ENCODE measurements at regions not wholly inside any gene's neighbourhood (a gene's known extent, or its start where the extent isn't known, plus 50 kb on each side); places are given as distances from the start of the nearest gene placed in this dataset.
A peak's percentile ranks its signal among the peaks of the same experiment; 100 is the strongest.

DNA sequence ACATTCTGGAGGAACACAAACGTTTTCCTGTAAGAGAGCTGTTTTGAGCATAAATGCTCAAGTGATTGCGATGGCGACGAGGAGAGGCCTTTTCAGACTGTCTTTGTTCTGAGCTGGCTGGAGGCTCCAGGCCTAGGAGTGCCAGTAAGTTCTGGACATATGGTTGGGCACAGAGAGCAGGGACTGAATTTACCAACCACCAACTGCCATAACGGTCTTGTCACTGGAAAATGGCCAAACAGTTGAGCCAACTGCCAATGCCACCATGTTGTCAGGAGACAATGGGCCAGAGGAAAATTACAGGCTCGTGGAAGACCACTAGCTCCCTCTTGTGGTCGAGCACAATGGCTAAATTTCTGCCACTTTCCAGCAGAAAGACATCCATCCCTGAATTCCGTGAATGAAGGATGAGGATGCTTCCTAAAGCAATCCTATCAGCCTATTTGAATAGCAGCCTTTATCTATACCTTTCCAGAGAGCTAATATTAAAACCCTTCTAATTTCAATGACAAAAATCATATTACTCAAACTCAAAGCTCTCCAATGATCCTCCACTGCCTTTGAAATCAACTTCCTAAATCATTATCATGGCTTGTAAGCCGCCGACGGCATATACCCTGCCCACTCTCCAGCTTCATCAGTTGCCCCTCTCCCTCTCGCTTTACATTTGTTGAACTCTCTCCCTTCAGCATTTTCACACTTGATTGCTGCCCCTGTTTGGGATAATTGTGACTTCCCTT is 66.9 kb upstream of the GLIS3 start:
- intact Hi-C loops (cut with DNase I; ENCODE audit: low total_unique reads): no loop called here
- H3K27me3 ChIP-seq: no peaks in the 10 kb centered on the region
- H3K4me3 ChIP-seq: no peak overlapping the region
- TF ChIP-seq, protein P1, sequence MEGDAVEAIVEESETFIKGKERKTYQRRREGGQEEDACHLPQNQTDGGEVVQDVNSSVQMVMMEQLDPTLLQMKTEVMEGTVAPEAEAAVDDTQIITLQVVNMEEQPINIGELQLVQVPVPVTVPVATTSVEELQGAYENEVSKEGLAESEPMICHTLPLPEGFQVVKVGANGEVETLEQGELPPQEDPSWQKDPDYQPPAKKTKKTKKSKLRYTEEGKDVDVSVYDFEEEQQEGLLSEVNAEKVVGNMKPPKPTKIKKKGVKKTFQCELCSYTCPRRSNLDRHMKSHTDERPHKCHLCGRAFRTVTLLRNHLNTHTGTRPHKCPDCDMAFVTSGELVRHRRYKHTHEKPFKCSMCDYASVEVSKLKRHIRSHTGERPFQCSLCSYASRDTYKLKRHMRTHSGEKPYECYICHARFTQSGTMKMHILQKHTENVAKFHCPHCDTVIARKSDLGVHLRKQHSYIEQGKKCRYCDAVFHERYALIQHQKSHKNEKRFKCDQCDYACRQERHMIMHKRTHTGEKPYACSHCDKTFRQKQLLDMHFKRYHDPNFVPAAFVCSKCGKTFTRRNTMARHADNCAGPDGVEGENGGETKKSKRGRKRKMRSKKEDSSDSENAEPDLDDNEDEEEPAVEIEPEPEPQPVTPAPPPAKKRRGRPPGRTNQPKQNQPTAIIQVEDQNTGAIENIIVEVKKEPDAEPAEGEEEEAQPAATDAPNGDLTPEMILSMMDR (IDR thresholded peaks at IDR 0.05): peak in 2 of 3 donors; percentile 37 to 51
- TF ChIP-seq POLR2AphosphoS5 (IDR thresholded peaks at IDR 0.05): no peak
- DNase-seq (ENCODE audit: low spot score in 2 of 2): no peak
- no peaks in the 10 kb centered on the region for H3K36me3 ChIP-seq
- H3K4me1 ChIP-seq: no peaks in the 10 kb centered on the region
- H3K9me3 ChIP-seq: no peaks in the 10 kb centered on the region
- no peak overlapping the region for H3K27ac ChIP-seq

DNA sequence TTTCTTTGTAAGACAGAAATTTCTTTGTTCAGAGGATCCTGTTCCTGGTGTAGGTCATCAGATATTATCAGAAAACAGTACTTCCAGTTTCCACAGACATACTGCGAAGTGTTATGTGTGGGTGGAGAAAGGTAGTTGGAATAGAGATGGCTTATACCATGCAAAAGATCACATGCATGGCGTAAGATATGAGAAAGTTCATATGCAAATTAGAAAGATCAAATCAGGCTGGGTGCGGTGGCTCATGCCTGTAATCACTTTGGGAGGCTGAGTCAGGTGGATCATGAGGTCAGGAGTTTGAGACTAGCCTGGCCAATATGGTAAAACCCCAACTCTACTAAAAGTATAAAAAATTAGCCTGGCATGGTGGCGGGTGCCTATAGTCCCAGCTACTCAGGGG is 65.2 kb upstream of the GLIS3 start:
- DNase-seq (ENCODE audit: low spot score in 2 of 2): no peak
- H3K27me3 ChIP-seq: no peaks in the 10 kb centered on the region
- H3K27ac ChIP-seq: no peak overlapping the region
- no peaks in the 10 kb centered on the region for H3K4me1 ChIP-seq
- no peaks in the 10 kb centered on the region for H3K36me3 ChIP-seq
- intact Hi-C loops (cut with DNase I; ENCODE audit: low total_unique reads): no loop called here
- TF ChIP-seq, protein P1 (IDR thresholded peaks at IDR 0.05): no peak
- TF ChIP-seq POLR2AphosphoS5 (IDR thresholded peaks at IDR 0.05) (no peak), POLR2A (IDR thresholded peaks at IDR 0.05) (no peak)
- H3K4me3 ChIP-seq: no peak overlapping the region
- H3K9me3 ChIP-seq: no peaks in the 10 kb centered on the region

DNA sequence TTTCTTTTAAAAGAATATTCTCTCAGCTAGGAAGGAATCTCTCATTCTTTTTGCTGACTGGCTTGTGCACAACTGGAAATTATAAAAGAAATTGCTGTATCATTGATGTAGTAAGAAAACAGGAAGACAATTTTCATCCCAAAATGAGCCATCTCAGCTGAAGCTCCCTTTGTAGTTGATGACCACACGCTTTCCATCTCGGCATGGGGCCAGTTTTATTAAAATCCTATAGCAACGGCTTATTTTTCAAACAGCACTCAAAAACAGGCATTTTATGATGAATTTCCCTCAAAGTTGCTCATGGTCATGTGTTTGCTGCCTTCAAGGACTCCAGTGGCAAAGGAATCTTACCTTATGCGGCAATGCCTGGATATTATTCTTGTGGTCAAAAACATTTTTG is 62.4 kb upstream of the GLIS3 start:
- DNase-seq (ENCODE audit: low spot score in 2 of 2): no peak
- Histone ChIP-seq H3K27me3 (no peaks in the 10 kb centered on the region), H3K4me1 (no peaks in the 10 kb centered on the region), H3K9me3 (no peaks in the 10 kb centered on the region), H3K36me3 (no peaks in the 10 kb centered on the region), H3K27ac (no peak overlapping the region), H3K4me3 (no peak overlapping the region)
- TF ChIP-seq, protein P1 (IDR thresholded peaks at IDR 0.05): no peak
- TF ChIP-seq POLR2AphosphoS5 (IDR thresholded peaks at IDR 0.05) (no peak), POLR2A (IDR thresholded peaks at IDR 0.05) (no peak)
- intact Hi-C loops (cut with DNase I; ENCODE audit: low total_unique reads): no loop called here

DNA sequence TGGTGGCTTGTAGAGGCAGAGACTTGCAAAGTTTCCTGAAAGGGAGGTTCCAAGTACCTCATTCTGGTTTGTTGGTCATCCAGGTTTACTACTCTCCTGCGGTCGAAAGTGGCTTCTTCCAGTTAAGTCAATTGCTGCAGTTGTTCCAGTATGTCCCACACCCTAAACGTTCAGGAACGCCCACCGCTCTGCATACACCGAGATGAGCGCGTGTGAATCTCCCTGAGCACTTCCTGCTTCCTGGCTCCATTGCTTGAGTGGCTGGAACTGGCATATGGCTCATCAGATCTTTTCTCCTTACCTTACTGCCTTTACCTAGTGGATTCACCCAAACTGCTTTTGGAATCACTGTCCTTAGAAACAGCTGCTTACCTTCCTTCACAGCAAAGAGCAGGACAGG is 59.1 kb upstream of the GLIS3 start:
- Histone ChIP-seq H3K9me3 (no peaks in the 10 kb centered on the region), H3K27me3 (no peaks in the 10 kb centered on the region), H3K4me3 (no peak overlapping the region), H3K4me1 (no peaks in the 10 kb centered on the region), H3K27ac (no peak overlapping the region), H3K36me3 (no peaks in the 10 kb centered on the region)
- no peak for TF ChIP-seq POLR2A (IDR thresholded peaks at IDR 0.05)
- TF ChIP-seq POLR2AphosphoS5 (IDR thresholded peaks at IDR 0.05): no peak
- TF ChIP-seq, protein P1 (IDR thresholded peaks at IDR 0.05): no peak
- no peak for DNase-seq (ENCODE audit: low spot score in 2 of 2)
- intact Hi-C loops (cut with DNase I; ENCODE audit: low total_unique reads): no loop called here

DNA sequence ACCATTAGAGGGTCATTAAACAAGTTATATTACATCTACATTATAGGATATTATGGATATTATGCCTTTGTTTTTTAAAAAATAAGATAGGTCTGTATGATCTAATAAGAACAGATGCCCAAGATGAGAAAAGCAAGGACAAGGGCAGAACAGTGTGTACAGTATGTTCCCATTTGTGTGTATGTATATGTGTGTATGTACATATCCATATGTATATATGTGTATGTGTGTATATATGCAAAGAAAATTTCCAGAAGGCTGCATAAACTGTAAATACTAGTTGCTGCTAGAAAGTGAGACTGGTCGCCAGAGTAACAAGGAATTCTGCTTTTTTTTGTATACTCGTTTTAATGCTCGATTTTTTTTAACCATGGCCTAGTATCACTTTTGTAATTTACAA is 58.1 kb upstream of the GLIS3 start:
- intact Hi-C loops (cut with DNase I; ENCODE audit: low total_unique reads): no loop called here
- TF ChIP-seq POLR2AphosphoS5 (IDR thresholded peaks at IDR 0.05) (no peak), POLR2A (IDR thresholded peaks at IDR 0.05) (no peak)
- TF ChIP-seq, protein P1 (IDR thresholded peaks at IDR 0.05): no peak
- Histone ChIP-seq H3K27ac (no peak overlapping the region), H3K4me3 (no peak overlapping the region), H3K27me3 (no peaks in the 10 kb centered on the region), H3K9me3 (no peaks in the 10 kb centered on the region), H3K4me1 (no peaks in the 10 kb centered on the region), H3K36me3 (no peaks in the 10 kb centered on the region)
- no peak for DNase-seq (ENCODE audit: low spot score in 2 of 2)
